Astrocyte (in vitro differentiated cells and primary cell): ENCODE measurements at regions not wholly inside any gene's neighbourhood (a gene's known extent, or its start where the extent isn't known, plus 50 kb on each side); places are given as distances from the start of the nearest gene placed in this dataset.

Experiments used
- DNase-seq: peaks from one replicate; pipeline ENCODE4 v3.0.0-alpha.2; 2010; ENCODE audit warnings: low read depth
- FAIRE-seq: peaks from 2 replicates; lab custom pipeline; 2011; peaks lifted over from hg19 to GRCh38; lab: Jason Lieb, UNC
- H2AFZ ChIP-seq: 2 replicates; pipeline ENCODE4 v1.6.0; 2012; ENCODE audit warnings: low read depth, low read length, inconsistent platforms
- H3K27ac ChIP-seq: 2 replicates; pipeline ENCODE4 v1.5.1; 2011; ENCODE audit warnings: low read depth, low read length, inconsistent platforms
- H3K27me3 ChIP-seq: 2 replicates; pipeline ENCODE4 v1.6.0; 2011; ENCODE audit warnings: low read length, inconsistent platforms; ENCODE audit not compliant: insufficient read depth
- H3K36me3 ChIP-seq: 2 replicates; pipeline ENCODE4 v1.5.1; 2011; ENCODE audit warnings: low read length, inconsistent platforms; ENCODE audit not compliant: insufficient read depth
- H3K4me1 ChIP-seq: 2 replicates; pipeline ENCODE4 v1.5.1; 2011; ENCODE audit warnings: low read length, inconsistent platforms; ENCODE audit not compliant: insufficient read depth
- H3K4me2 ChIP-seq: 2 replicates; pipeline ENCODE4 v1.6.0; 2012; ENCODE audit warnings: low read length, inconsistent platforms
- H3K4me3 ChIP-seq: 2 replicates; pipeline ENCODE4 v1.5.1; 2011; ENCODE audit warnings: low read depth, mild to moderate bottlenecking, low read length, inconsistent platforms; ENCODE audit not compliant: insufficient read depth
- H3K79me2 ChIP-seq: 2 replicates; pipeline ENCODE4 v1.6.0; 2012; ENCODE audit warnings: mild to moderate bottlenecking, low read length, inconsistent platforms; ENCODE audit not compliant: insufficient read depth
- H3K9ac ChIP-seq: 2 replicates; pipeline ENCODE4 v1.6.0; 2012; ENCODE audit warnings: mild to moderate bottlenecking, low read length, inconsistent platforms
- H3K9me3 ChIP-seq: 2 replicates; pipeline ENCODE4 v1.5.1; 2012; ENCODE audit warnings: low read depth, mild to moderate bottlenecking, low read length, inconsistent platforms; ENCODE audit not compliant: insufficient read depth
- H4K20me1 ChIP-seq: 2 replicates; pipeline ENCODE4 v1.6.0; 2012; ENCODE audit warnings: low read length, inconsistent platforms; ENCODE audit not compliant: insufficient read depth
- H3K27ac Mint-ChIP-seq: one replicate; pipeline ENCODE4 v1.8.0; 2021; ENCODE audit warnings: mild to moderate bottlenecking, mixed read lengths; ENCODE audit not compliant: unreplicated experiment
- H3K27me3 Mint-ChIP-seq: one replicate; pipeline ENCODE4 v1.8.0; 2021; ENCODE audit warnings: low read depth, mixed read lengths; ENCODE audit not compliant: unreplicated experiment
- H3K36me3 Mint-ChIP-seq: one replicate; pipeline ENCODE4 v1.8.0; 2021; ENCODE audit warnings: low read depth, mixed read lengths; ENCODE audit not compliant: unreplicated experiment
- H3K4me1 Mint-ChIP-seq: one replicate; pipeline ENCODE4 v1.8.0; 2021; ENCODE audit warnings: low read depth, mixed read lengths; ENCODE audit not compliant: unreplicated experiment
- H3K4me3 Mint-ChIP-seq: one replicate; pipeline ENCODE4 v1.8.0; 2021; ENCODE audit warnings: mild to moderate bottlenecking, moderate library complexity, mixed read lengths; ENCODE audit not compliant: unreplicated experiment
- H3K9me3 Mint-ChIP-seq: one replicate; pipeline ENCODE4 v1.8.0; 2021; ENCODE audit warnings: mild to moderate bottlenecking, mixed read lengths; ENCODE audit not compliant: unreplicated experiment
- CTCF ChIP-seq: IDR thresholded peaks from 2 replicates; pipeline ENCODE4 v1.5.1; 2011; ENCODE audit warnings: low read depth, mild to moderate bottlenecking, inconsistent platforms, low read length, moderate library complexity; ENCODE audit not compliant: insufficient read depth
- EZH2 ChIP-seq: IDR thresholded peaks from 2 replicates; pipeline ENCODE4 v1.6.1; 2012; ENCODE audit warnings: mild to moderate bottlenecking, low read length, inconsistent platforms; ENCODE audit not compliant: insufficient read depth

GRCh38 chrX:97806946-97807345 lies 923.2 kb downstream of the RPA4 start:
- Histone ChIP-seq H3K27ac (no peak overlapping the region), H3K4me1 (peaks cover 3% of the 10 kb centered on the region), H3K9me3 (no peaks in the 10 kb centered on the region), H3K4me3 (no peak overlapping the region), H3K36me3 (no peaks in the 10 kb centered on the region), H3K9ac (no peak overlapping the region), H4K20me1 (no peaks in the 10 kb centered on the region), H3K4me2 (peak overlapping the region; percentile 79), H2AFZ (no peak overlapping the region), H3K27me3 (no peaks in the 10 kb centered on the region), H3K79me2 (no peaks in the 10 kb centered on the region)
- FAIRE-seq = peak; percentile 5
- TF ChIP-seq EZH2 (no peak), CTCF (no peak)
- Mint-ChIP-seq H3K27ac (no peak overlapping the region), H3K36me3 (no peaks in the 10 kb centered on the region), H3K9me3 (peaks cover 3% of the 10 kb centered on the region), H3K27me3 (no peaks in the 10 kb centered on the region), H3K4me3 (no peak overlapping the region), H3K4me1 (peaks cover 4% of the 10 kb centered on the region)
- no peak for DNase-seq

- peak; percentile 20 for FAIRE-seq
- TF ChIP-seq EZH2 = no peak
- no peak for TF ChIP-seq CTCF
Observed at GRCh38 chrX:97820170-97820569, 936.5 kb downstream of the RPA4 start.

GRCh38 chrX:97828471-97828870 lies 944.8 kb downstream of the RPA4 start:
- Mint-ChIP-seq H3K27me3 (no peaks in the 10 kb centered on the region), H3K4me1 (no peaks in the 10 kb centered on the region), H3K9me3 (no peaks in the 10 kb centered on the region), H3K27ac (no peak overlapping the region), H3K4me3 (no peak overlapping the region), H3K36me3 (no peaks in the 10 kb centered on the region)
- no peak for TF ChIP-seq CTCF
- TF ChIP-seq EZH2 = no peak
- Histone ChIP-seq H4K20me1 (no peaks in the 10 kb centered on the region), H3K27me3 (no peaks in the 10 kb centered on the region), H3K79me2 (no peaks in the 10 kb centered on the region), H3K9ac (no peak overlapping the region), H3K4me1 (no peaks in the 10 kb centered on the region), H3K36me3 (no peaks in the 10 kb centered on the region), H2AFZ (no peak overlapping the region), H3K9me3 (no peaks in the 10 kb centered on the region), H3K27ac (no peak overlapping the region), H3K4me2 (no peak overlapping the region), H3K4me3 (no peak overlapping the region)
- FAIRE-seq (no peak), DNase-seq (no peak)

More at GRCh38 chrX:97820170-97820569, 936.5 kb downstream of the RPA4 start:
- peaks cover under 1% of the 10 kb centered on the region for H3K9me3 Mint-ChIP-seq
- Histone ChIP-seq H3K79me2 (no peaks in the 10 kb centered on the region), H3K36me3 (no peaks in the 10 kb centered on the region), H3K27me3 (no peaks in the 10 kb centered on the region), H3K4me3 (no peak overlapping the region), H3K4me2 (no peak overlapping the region), H2AFZ (no peak overlapping the region), H3K4me1 (no peaks in the 10 kb centered on the region), H3K27ac (no peak overlapping the region), H3K9me3 (no peaks in the 10 kb centered on the region), H4K20me1 (no peaks in the 10 kb centered on the region), H3K9ac (no peak overlapping the region)
- no peak overlapping the region for H3K27ac Mint-ChIP-seq
- H3K27me3 Mint-ChIP-seq = no peaks in the 10 kb centered on the region
- peaks cover 4% of the 10 kb centered on the region for H3K4me1 Mint-ChIP-seq
- H3K4me3 Mint-ChIP-seq = no peak overlapping the region
- no peak for DNase-seq
- H3K36me3 Mint-ChIP-seq = no peaks in the 10 kb centered on the region
